ENCODE measurements at regions not wholly inside any gene's neighbourhood (a gene's known extent, or its start where the extent isn't known, plus 50 kb on each side); places are given as distances from the start of the nearest gene placed in this dataset.
"Not testable (repeated sequence)": the region's sequence is repeated elsewhere in the genome, so short reads cannot be mapped to it uniquely, and the experiment has no call there.

DNA sequence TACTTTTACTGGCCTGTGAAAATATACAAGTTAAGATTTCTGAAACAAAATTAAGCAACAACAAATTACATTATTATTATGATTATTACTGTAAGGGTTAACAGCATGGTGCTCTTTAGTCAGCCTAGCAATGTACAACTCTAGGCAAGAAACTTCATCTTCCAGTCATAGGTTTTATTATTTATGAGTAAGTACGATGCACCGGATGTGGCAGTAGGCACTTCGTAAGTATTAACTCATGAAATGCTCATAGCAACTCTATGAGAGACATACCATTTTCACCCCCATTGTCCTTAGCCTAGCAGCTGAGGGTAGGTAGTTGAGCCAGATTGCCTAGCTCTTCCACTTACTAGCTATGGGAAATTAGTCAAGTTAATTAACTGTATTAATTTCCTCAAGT lies 68.0 kb upstream of the PTPRG start:
- Histone ChIP-seq H3K27ac (no peak overlapping the region), H3K27me3 (no peaks in the 10 kb centered on the region), H3K4me1 (no peaks in the 10 kb centered on the region), H3K4me3 (no peak overlapping the region), H3K36me3 (no peaks in the 10 kb centered on the region), H3K9me3 (no peaks in the 10 kb centered on the region)
- ATAC-seq (no peak), DNase-seq (no peak)
- intact Hi-C loops (cut with DNase I), result no loop called here
- TF ChIP-seq, protein P1, sequence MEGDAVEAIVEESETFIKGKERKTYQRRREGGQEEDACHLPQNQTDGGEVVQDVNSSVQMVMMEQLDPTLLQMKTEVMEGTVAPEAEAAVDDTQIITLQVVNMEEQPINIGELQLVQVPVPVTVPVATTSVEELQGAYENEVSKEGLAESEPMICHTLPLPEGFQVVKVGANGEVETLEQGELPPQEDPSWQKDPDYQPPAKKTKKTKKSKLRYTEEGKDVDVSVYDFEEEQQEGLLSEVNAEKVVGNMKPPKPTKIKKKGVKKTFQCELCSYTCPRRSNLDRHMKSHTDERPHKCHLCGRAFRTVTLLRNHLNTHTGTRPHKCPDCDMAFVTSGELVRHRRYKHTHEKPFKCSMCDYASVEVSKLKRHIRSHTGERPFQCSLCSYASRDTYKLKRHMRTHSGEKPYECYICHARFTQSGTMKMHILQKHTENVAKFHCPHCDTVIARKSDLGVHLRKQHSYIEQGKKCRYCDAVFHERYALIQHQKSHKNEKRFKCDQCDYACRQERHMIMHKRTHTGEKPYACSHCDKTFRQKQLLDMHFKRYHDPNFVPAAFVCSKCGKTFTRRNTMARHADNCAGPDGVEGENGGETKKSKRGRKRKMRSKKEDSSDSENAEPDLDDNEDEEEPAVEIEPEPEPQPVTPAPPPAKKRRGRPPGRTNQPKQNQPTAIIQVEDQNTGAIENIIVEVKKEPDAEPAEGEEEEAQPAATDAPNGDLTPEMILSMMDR (IDR thresholded peaks at IDR 0.05), result no peak
- no peak for TF ChIP-seq POLR2A (IDR thresholded peaks at IDR 0.05)
- 78% methylated on average over 3 of the region's 3 CpGs for WGBS (ENCODE audit: insufficient coverage, low coverage, low lambda C conversion rate, missing lambda C conversion rate)

DNA sequence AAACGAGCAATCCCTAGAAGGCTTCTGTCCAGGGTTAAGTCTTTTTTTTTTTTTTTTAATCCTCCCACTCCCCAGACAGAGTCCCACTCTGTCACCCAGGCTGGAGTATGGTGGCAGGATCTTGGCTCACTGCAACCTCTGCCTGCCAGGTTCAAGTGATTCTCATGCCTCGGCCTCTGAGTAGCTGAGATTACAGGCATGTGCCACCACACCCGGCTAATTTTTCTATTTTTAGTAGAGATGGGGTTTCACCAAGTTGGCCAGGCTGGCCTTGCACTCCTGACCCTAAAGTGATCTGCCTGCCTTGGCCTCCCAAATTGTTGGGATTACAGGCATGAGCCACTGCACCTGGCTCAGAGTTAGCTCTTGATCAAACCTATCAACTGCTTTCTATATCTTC lies 67.1 kb upstream of the PTPRG start:
- 94% methylated on average over 2 of the region's 3 CpGs for WGBS (ENCODE audit: insufficient coverage, low coverage, low lambda C conversion rate, missing lambda C conversion rate)
- H3K4me1 ChIP-seq; intact Hi-C loops (cut with DNase I); H3K36me3 ChIP-seq; DNase-seq; H3K27me3 ChIP-seq; H3K27ac ChIP-seq; H3K4me3 ChIP-seq; H3K9me3 ChIP-seq; ATAC-seq: not testable (repeated sequence)

DNA sequence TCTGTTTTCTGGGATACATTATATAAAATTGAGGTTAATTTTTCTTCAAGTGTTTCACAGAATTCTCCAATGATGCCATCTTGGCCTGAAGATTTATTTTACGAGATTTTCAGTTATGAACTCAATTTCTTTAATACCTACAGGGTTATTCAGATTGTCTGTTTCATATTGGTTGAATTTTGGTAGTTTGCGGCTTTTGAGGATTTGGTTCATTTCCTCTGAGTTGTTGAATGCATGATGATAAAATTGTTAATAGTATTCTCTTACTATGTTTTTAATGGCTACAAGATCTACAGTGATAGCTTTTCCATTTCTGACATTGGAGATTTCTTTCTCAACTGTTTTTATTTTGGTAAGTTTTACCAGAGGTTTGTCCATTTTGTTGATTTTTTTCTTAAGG lies 63.9 kb upstream of the PTPRG start:
- no peaks in the 10 kb centered on the region for H3K36me3 ChIP-seq
- no peaks in the 10 kb centered on the region for H3K4me1 ChIP-seq
- DNase-seq (no peak), ATAC-seq (no peak)
- H3K4me3 ChIP-seq, result no peak overlapping the region
- no peak overlapping the region for H3K27ac ChIP-seq
- intact Hi-C loops (cut with DNase I), result no loop called here
- no peaks in the 10 kb centered on the region for H3K27me3 ChIP-seq
- WGBS (ENCODE audit: insufficient coverage, low coverage, low lambda C conversion rate, missing lambda C conversion rate), result 95% methylated on average over 2 of the region's 2 CpGs
- H3K9me3 ChIP-seq, result no peaks in the 10 kb centered on the region
- no peak for TF ChIP-seq POLR2A (IDR thresholded peaks at IDR 0.05)
- TF ChIP-seq, protein P1 (IDR thresholded peaks at IDR 0.05), result no peak

DNA sequence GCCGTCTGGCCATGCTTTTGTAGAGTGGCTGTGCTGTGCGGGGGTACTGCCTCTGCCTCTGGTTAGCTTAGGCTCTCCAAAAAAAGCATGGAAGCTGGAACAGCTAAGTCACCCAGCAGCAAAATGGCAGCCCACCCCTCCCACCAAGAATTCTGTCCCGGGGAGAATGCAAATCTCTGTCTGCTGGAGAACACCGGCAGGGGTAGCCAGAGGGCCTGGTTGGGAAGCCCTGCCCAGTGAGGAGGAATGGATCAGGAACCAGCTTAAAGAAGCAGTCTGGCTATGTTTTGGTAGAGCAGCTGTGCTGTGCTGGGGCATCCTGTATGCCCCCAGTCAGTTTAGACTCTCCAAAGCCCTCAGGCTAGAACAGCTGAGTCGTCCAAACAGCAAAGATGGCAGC lies 56.2 kb upstream of the PTPRG start:
- no peak overlapping the region for H3K27ac ChIP-seq
- no peaks in the 10 kb centered on the region for H3K9me3 ChIP-seq
- ATAC-seq, result no peak
- intact Hi-C loops (cut with DNase I), result no loop called here
- H3K36me3 ChIP-seq, result no peaks in the 10 kb centered on the region
- TF ChIP-seq, protein P1 (IDR thresholded peaks at IDR 0.05), result no peak
- no peak for TF ChIP-seq POLR2A (IDR thresholded peaks at IDR 0.05)
- WGBS (ENCODE audit: insufficient coverage, low coverage, low lambda C conversion rate, missing lambda C conversion rate), result 83% methylated on average over 1 of the region's 5 CpGs
- DNase-seq, result no peak
- no peaks in the 10 kb centered on the region for H3K27me3 ChIP-seq
- H3K4me1 ChIP-seq, result no peaks in the 10 kb centered on the region
- H3K4me3 ChIP-seq, result no peak overlapping the region

DNA sequence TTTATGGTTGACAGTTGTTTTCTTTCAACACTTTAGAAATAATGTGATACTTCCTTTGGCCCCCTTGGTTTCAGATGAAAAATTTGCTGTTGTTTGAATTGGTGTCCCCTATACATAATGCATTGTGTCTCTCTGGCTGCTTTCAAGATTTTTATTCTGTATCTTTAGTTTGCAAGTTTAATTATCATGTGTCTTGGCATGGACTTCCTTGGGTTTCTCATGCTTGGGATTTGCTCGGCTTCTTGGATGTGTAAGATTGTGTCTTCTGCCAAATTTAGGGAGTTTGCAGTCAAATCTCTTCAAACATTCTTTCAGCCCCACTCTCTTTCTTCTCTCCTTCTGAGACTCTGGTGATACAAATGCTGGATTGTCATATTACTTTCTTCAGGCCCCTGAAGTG lies 53.4 kb upstream of the PTPRG start:
- WGBS (ENCODE audit: insufficient coverage, low coverage, low lambda C conversion rate, missing lambda C conversion rate), result 63% methylated on average over 1 of the region's 1 CpG
- H3K36me3 ChIP-seq, result no peaks in the 10 kb centered on the region
- TF ChIP-seq, protein P1 (IDR thresholded peaks at IDR 0.05), result no peak
- no peak for TF ChIP-seq POLR2A (IDR thresholded peaks at IDR 0.05)
- no peak for DNase-seq
- no peak overlapping the region for H3K27ac ChIP-seq
- no peaks in the 10 kb centered on the region for H3K9me3 ChIP-seq
- H3K4me3 ChIP-seq, result no peak overlapping the region
- intact Hi-C loops (cut with DNase I), result no loop called here
- no peaks in the 10 kb centered on the region for H3K27me3 ChIP-seq
- H3K4me1 ChIP-seq, result no peaks in the 10 kb centered on the region
- ATAC-seq, result no peak

Measured in right lobe of liver (tissue), 6 donors.